Liver (tissue), 3 donors: ENCODE measurements at regions not wholly inside any gene's neighbourhood (a gene's known extent, or its start where the extent isn't known, plus 50 kb on each side); places are given as distances from the start of the nearest gene placed in this dataset.

Experiments
- CTCF ChIP-seq: fragments of 150-350 bp; IDR thresholded peaks from 2 replicates; pipeline ENCODE4 v1.5.1; 2017; ENCODE audit warnings: improper control_type of control experiment, low read depth, low read length; ENCODE audit not compliant: missing input control
- GABPA ChIP-seq, 2 donors: IDR thresholded peaks in 1 of 2; conservative IDR thresholded peaks in 1 of 2; 2 replicates each; pipeline ENCODE4 v1.6.1; 2016; ENCODE audit warnings: antibody characterized with exemption in 2 of 2, mild to moderate bottlenecking in 1 of 2, moderate library complexity in 1 of 2
- JUND ChIP-seq, 2 donors: IDR thresholded peaks; 2 replicates each; pipeline ENCODE4 v1.6.1; 2016; ENCODE audit warnings: antibody characterized with exemption in 2 of 2
- MAX ChIP-seq: IDR thresholded peaks from 2 replicates; pipeline ENCODE4 v1.6.1; 2016; ENCODE audit warnings: antibody characterized with exemption
- RAD21 ChIP-seq, 2 donors: IDR thresholded peaks; 2 replicates each; pipeline ENCODE4 v1.6.1; 2016; ENCODE audit warnings: antibody characterized with exemption in 2 of 2, mild to moderate bottlenecking in 2 of 2
- REST ChIP-seq: IDR thresholded peaks from 2 replicates; pipeline ENCODE4 v1.6.1; 2016; ENCODE audit warnings: antibody characterized with exemption, mild to moderate bottlenecking
- YY1 ChIP-seq: IDR thresholded peaks from 2 replicates; pipeline ENCODE4 v1.6.1; 2016; ENCODE audit warnings: antibody characterized with exemption, mild to moderate bottlenecking
- donor health status: healthy.
- donor health status: healthy.

- TF ChIP-seq RAD21 (IDR thresholded peaks at IDR 0.05) = no peak
- no peak for TF ChIP-seq REST
- no peak for TF ChIP-seq GABPA (IDR thresholded peaks at IDR 0.05 in 1 of 2, conservative IDR thresholded peaks at IDR 0.05 in 1 of 2)
- TF ChIP-seq YY1 = no peak
- no peak for TF ChIP-seq CTCF
- TF ChIP-seq MAX = no peak
- TF ChIP-seq JUND (IDR thresholded peaks at IDR 0.05) = no peak
These were observed 1540.3 kb downstream of the CDH11 start for GRCh38 chr16:63581570-63581969.
